Hematopoietic multipotent progenitor cell (in vitro differentiated cells): ENCODE measurements at regions not wholly inside any gene's neighbourhood (a gene's known extent, or its start where the extent isn't known, plus 50 kb on each side); places are given as distances from the start of the nearest gene placed in this dataset.
"Not testable (repeated sequence)": the region's sequence is repeated elsewhere in the genome, so short reads cannot be mapped to it uniquely, and the experiment has no call there.

Experiments
- DNase-seq, 3 donors: peaks; one replicate each; pipeline ENCODE4 v3.0.0-alpha.2; 2011 to 2015; ENCODE audit warnings: low read depth in 2 of 3, low spot score in 2 of 3

GRCh38 chr6:120553353-120553752 is 780.9 kb downstream of the TBC1D32 start:
- DNase-seq: no peak

GRCh38 chr6:120545353-120545752 is 788.9 kb downstream of the TBC1D32 start:
- DNase-seq: no peak

GRCh38 chr6:120534954-120535353 is 799.3 kb downstream of the TBC1D32 start:
- DNase-seq: no peak

GRCh38 chr6:120526576-120526975 is 807.7 kb downstream of the TBC1D32 start:
- no peak for DNase-seq

GRCh38 chr6:120514544-120514943 is 819.7 kb downstream of the TBC1D32 start:
- DNase-seq: no peak

- no peak for DNase-seq
These were observed 822.6 kb downstream of the TBC1D32 start for GRCh38 chr6:120511712-120512111.

- DNase-seq: no peak
These were observed 835.6 kb downstream of the TBC1D32 start for GRCh38 chr6:120498711-120499110.

GRCh38 chr6:120496661-120497060 is 837.6 kb downstream of the TBC1D32 start:
- no peak for DNase-seq

GRCh38 chr6:120493505-120493904 is 840.8 kb downstream of the TBC1D32 start:
- no peak for DNase-seq

- no peak for DNase-seq
These were observed 844.3 kb downstream of the TBC1D32 start for GRCh38 chr6:120489941-120490340.

- DNase-seq: no peak
These were observed 850.1 kb downstream of the TBC1D32 start for GRCh38 chr6:120484146-120484545.

- DNase-seq: no peak
These were observed 855.6 kb downstream of the TBC1D32 start for GRCh38 chr6:120478650-120479049.

GRCh38 chr6:120473804-120474203 is 860.5 kb downstream of the TBC1D32 start:
- no peak for DNase-seq

- DNase-seq: no peak
These were observed 865.8 kb downstream of the TBC1D32 start for GRCh38 chr6:120468486-120468885.

GRCh38 chr6:120451508-120451907 is 882.8 kb downstream of the TBC1D32 start:
- no peak for DNase-seq

GRCh38 chr6:120447605-120448004 is 886.7 kb downstream of the TBC1D32 start:
- DNase-seq: no peak

- not testable (repeated sequence) for DNase-seq
These were observed 901.4 kb downstream of the TBC1D32 start for GRCh38 chr6:120432840-120433239.

- no peak for DNase-seq
These were observed 902.4 kb downstream of the TBC1D32 start for GRCh38 chr6:120431841-120432240.

GRCh38 chr6:120411394-120411793 is 922.9 kb downstream of the TBC1D32 start:
- DNase-seq: no peak

- DNase-seq: no peak
These were observed 923.7 kb downstream of the TBC1D32 start for GRCh38 chr6:120410586-120410985.

GRCh38 chr6:120407696-120408095 is 926.6 kb downstream of the TBC1D32 start:
- no peak for DNase-seq

- DNase-seq: no peak
These were observed 928.3 kb downstream of the TBC1D32 start for GRCh38 chr6:120405947-120406346.

GRCh38 chr6:120395784-120396183 is 938.5 kb downstream of the TBC1D32 start:
- no peak for DNase-seq

GRCh38 chr6:120395330-120395729 is 939.0 kb downstream of the TBC1D32 start:
- no peak for DNase-seq
